ENCODE measurements at regions not wholly inside any gene's neighbourhood (a gene's known extent, or its start where the extent isn't known, plus 50 kb on each side); places are given as distances from the start of the nearest gene placed in this dataset.
"Not testable (repeated sequence)": the region's sequence is repeated elsewhere in the genome, so short reads cannot be mapped to it uniquely, and the experiment has no call there.

GRCh38 chr1:29800522-29800956 lies 564.2 kb downstream of the PTPRU start:
- no peak for TF ChIP-seq CTCF (conservative IDR thresholded peaks at IDR 0.05)

GRCh38 chr1:29800120-29800519 lies 563.8 kb downstream of the PTPRU start:
- Histone ChIP-seq H3K9ac (ENCODE audit: extremely low read depth, low read length, poor library complexity, severe bottlenecking) (no peak overlapping the region), H3K4me1 (ENCODE audit: control insufficient read depth, insufficient read depth, low read length) (peaks cover 5% of the 10 kb centered on the region), H3K36me3 (ENCODE audit: control insufficient read depth, insufficient read depth, low read length) (no peaks in the 10 kb centered on the region), H3K27ac (ENCODE audit: low read depth, low read length) (no peak overlapping the region), H3K4me3 (ENCODE audit: low read length) (no peak overlapping the region), H3K9me3 (ENCODE audit: control insufficient read depth, low read length) (peaks cover 4% of the 10 kb centered on the region), H3K27me3 (ENCODE audit: control insufficient read depth, insufficient read depth, low read length, poor library complexity, severe bottlenecking) (no peaks in the 10 kb centered on the region)
- Mint-ChIP-seq H3K4me1 (peaks cover 20% of the 10 kb centered on the region), H3K9me3 (peaks cover 20% of the 10 kb centered on the region), H3K4me3 (no peak overlapping the region), H3K36me3 (ENCODE audit: low read depth) (no peaks in the 10 kb centered on the region), H3K27me3 (ENCODE audit: insufficient read depth) (no peaks in the 10 kb centered on the region), H3K27ac (no peak overlapping the region)
- 88 to 89% methylated on average over 1 to 5 of the region's 5 CpGs for WGBS, 2 experiments (ENCODE audit: insufficient coverage in 1 of 2, insufficient read length in 1 of 2)
- no peak for TF ChIP-seq CTCF (conservative IDR thresholded peaks at IDR 0.05)
- no peak for DNase-seq

More at GRCh38 chr1:29800522-29800956, 564.2 kb downstream of the PTPRU start:
- H3K9me3 ChIP-seq (ENCODE audit: control insufficient read depth, low read length) = peaks cover 4% of the 10 kb centered on the region
- Mint-ChIP-seq H3K27ac (no peak overlapping the region), H3K4me3 (no peak overlapping the region), H3K4me1 (peaks cover 24% of the 10 kb centered on the region), H3K27me3 (ENCODE audit: insufficient read depth) (no peaks in the 10 kb centered on the region), H3K36me3 (ENCODE audit: low read depth) (no peaks in the 10 kb centered on the region), H3K9me3 (peaks cover 17% of the 10 kb centered on the region)
- peaks cover 10% of the 10 kb centered on the region for H3K4me1 ChIP-seq (ENCODE audit: control insufficient read depth, insufficient read depth, low read length)
- WGBS, 2 experiments (ENCODE audit: insufficient coverage in 1 of 2, insufficient read length in 1 of 2) = 94 to 100% methylated on average over 2 to 6 of the region's 6 CpGs
- no peaks in the 10 kb centered on the region for H3K27me3 ChIP-seq (ENCODE audit: control insufficient read depth, insufficient read depth, low read length, poor library complexity, severe bottlenecking)
- no peaks in the 10 kb centered on the region for H3K36me3 ChIP-seq (ENCODE audit: control insufficient read depth, insufficient read depth, low read length)
- no peak overlapping the region for H3K9ac ChIP-seq (ENCODE audit: extremely low read depth, low read length, poor library complexity, severe bottlenecking)
- no peak for DNase-seq
- H3K4me3 ChIP-seq (ENCODE audit: low read length) = no peak overlapping the region
- no peak overlapping the region for H3K27ac ChIP-seq (ENCODE audit: low read depth, low read length)

- Mint-ChIP-seq H3K9me3 (peaks cover 20% of the 10 kb centered on the region), H3K4me3 (no peak overlapping the region), H3K27me3 (ENCODE audit: insufficient read depth) (no peaks in the 10 kb centered on the region), H3K27ac (no peak overlapping the region), H3K4me1 (peaks cover 8% of the 10 kb centered on the region), H3K36me3 (ENCODE audit: low read depth) (no peaks in the 10 kb centered on the region)
- DNase-seq = no peak
- Histone ChIP-seq H3K9me3 (ENCODE audit: control insufficient read depth, low read length) (peaks cover 4% of the 10 kb centered on the region), H3K4me3 (ENCODE audit: low read length) (no peak overlapping the region), H3K27ac (ENCODE audit: low read depth, low read length) (no peak overlapping the region), H3K27me3 (ENCODE audit: control insufficient read depth, insufficient read depth, low read length, poor library complexity, severe bottlenecking) (no peaks in the 10 kb centered on the region), H3K9ac (ENCODE audit: extremely low read depth, low read length, poor library complexity, severe bottlenecking) (no peak overlapping the region), H3K36me3 (ENCODE audit: control insufficient read depth, insufficient read depth, low read length) (no peaks in the 10 kb centered on the region), H3K4me1 (ENCODE audit: control insufficient read depth, insufficient read depth, low read length) (no peaks in the 10 kb centered on the region)
- no peak for TF ChIP-seq CTCF (conservative IDR thresholded peaks at IDR 0.05)
- 91 to 99% methylated on average over 10 to 13 of the region's 13 CpGs for WGBS, 2 experiments (ENCODE audit: insufficient coverage in 1 of 2, insufficient read length in 1 of 2)
Observed at GRCh38 chr1:29798699-29799566, 562.6 kb downstream of the PTPRU start.

GRCh38 chr1:29797125-29797524 lies 560.8 kb downstream of the PTPRU start:
- not testable (repeated sequence) for H3K4me3 Mint-ChIP-seq; H3K27ac ChIP-seq (ENCODE audit: low read depth, low read length); H3K4me3 ChIP-seq (ENCODE audit: low read length); H3K27me3 Mint-ChIP-seq (ENCODE audit: insufficient read depth); H3K4me1 ChIP-seq (ENCODE audit: control insufficient read depth, insufficient read depth, low read length); H3K36me3 Mint-ChIP-seq (ENCODE audit: low read depth); H3K9ac ChIP-seq (ENCODE audit: extremely low read depth, low read length, poor library complexity, severe bottlenecking); H3K27ac Mint-ChIP-seq; H3K9me3 ChIP-seq (ENCODE audit: control insufficient read depth, low read length); H3K4me1 Mint-ChIP-seq; DNase-seq; H3K27me3 ChIP-seq (ENCODE audit: control insufficient read depth, insufficient read depth, low read length, poor library complexity, severe bottlenecking); H3K36me3 ChIP-seq (ENCODE audit: control insufficient read depth, insufficient read depth, low read length)
- H3K9me3 Mint-ChIP-seq = peaks cover 20% of the 10 kb centered on the region
- WGBS, 2 experiments (ENCODE audit: insufficient coverage in 1 of 2, insufficient read length in 1 of 2) = 100% methylated on average over 1 of the region's 1 CpG

- peaks cover 20% of the 10 kb centered on the region for H3K9me3 Mint-ChIP-seq
- not testable (repeated sequence) for H3K4me3 ChIP-seq (ENCODE audit: low read length); H3K4me1 ChIP-seq (ENCODE audit: control insufficient read depth, insufficient read depth, low read length); DNase-seq; H3K9ac ChIP-seq (ENCODE audit: extremely low read depth, low read length, poor library complexity, severe bottlenecking); H3K27me3 ChIP-seq (ENCODE audit: control insufficient read depth, insufficient read depth, low read length, poor library complexity, severe bottlenecking); H3K27ac Mint-ChIP-seq; H3K27me3 Mint-ChIP-seq (ENCODE audit: insufficient read depth); H3K4me3 Mint-ChIP-seq; H3K4me1 Mint-ChIP-seq; H3K9me3 ChIP-seq (ENCODE audit: control insufficient read depth, low read length); H3K36me3 ChIP-seq (ENCODE audit: control insufficient read depth, insufficient read depth, low read length); H3K27ac ChIP-seq (ENCODE audit: low read depth, low read length); H3K36me3 Mint-ChIP-seq (ENCODE audit: low read depth)
- 92 to 100% methylated on average over 2 of the region's 2 CpGs for WGBS, 2 experiments (ENCODE audit: insufficient coverage in 1 of 2, insufficient read length in 1 of 2)
Observed at GRCh38 chr1:29795965-29796364, 559.6 kb downstream of the PTPRU start.

All from endodermal cell (in vitro differentiated cells).